ENCODE measurements at regions not wholly inside any gene's neighbourhood (a gene's known extent, or its start where the extent isn't known, plus 50 kb on each side); places are given as distances from the start of the nearest gene placed in this dataset.

- TF ChIP-seq E2F4 (IDR thresholded peaks at IDR 0.05; ENCODE audit: low read depth, low read length) (no peak), SIN3A (IDR thresholded peaks at IDR 0.05; ENCODE audit: low read depth, low read length) (no peak), CEBPZ (IDR thresholded peaks at IDR 0.05; ENCODE audit: low read depth, low read length) (no peak), BCL3 (IDR thresholded peaks at IDR 0.05; ENCODE audit: borderline replicate concordance, insufficient read depth, low read depth, low read length, poor library complexity, severe bottlenecking) (no peak), SKIL (IDR thresholded peaks at IDR 0.05; ENCODE audit: low read depth, poor library complexity, severe bottlenecking) (no peak), MLLT1 (IDR thresholded peaks at IDR 0.05) (no peak), MYC (IDR thresholded peaks at IDR 0.05; ENCODE audit: insufficient read depth, insufficient read length, insufficient replicate concordance, low read length, severe bottlenecking) (no peak), TCF7 (IDR thresholded peaks at IDR 0.05; ENCODE audit: borderline replicate concordance) (no peak), SREBF1 (IDR thresholded peaks at IDR 0.05; ENCODE audit: low read length) (no peak), HDGF (IDR thresholded peaks at IDR 0.05) (no peak)
Measured at GRCh38 chr10:10513898-10514297, 503.8 kb upstream of the CELF2 start (continued).
